ENCODE measurements at regions not wholly inside any gene's neighbourhood (a gene's known extent, or its start where the extent isn't known, plus 50 kb on each side); places are given as distances from the start of the nearest gene placed in this dataset.

GRCh38 chr4:123858465-123858864, 461.9 kb downstream of the SPRY1 start:
- intact Hi-C loops (cut with DNase I): no loop called here

GRCh38 chr4:123862812-123863211, 466.2 kb downstream of the SPRY1 start:
- no peaks in the 10 kb centered on the region for H3K9me3 ChIP-seq (ENCODE audit: control insufficient read depth in 2 of 3, insufficient read depth in 1 of 3, low read length in 3 of 3)
- H3K27ac ChIP-seq (ENCODE audit: low read depth in 2 of 2, low read length in 2 of 2): no peak overlapping the region
- no peak for DNase-seq
- no peak for TF ChIP-seq CTCF (IDR thresholded peaks at IDR 0.05; ENCODE audit: borderline replicate concordance, extremely low read depth, insufficient read depth)
- H3K9ac ChIP-seq (ENCODE audit: low read length in 3 of 3): no peak overlapping the region
- intact Hi-C loops (cut with DNase I): no loop called here
- no peaks in the 10 kb centered on the region for H3K36me3 ChIP-seq (ENCODE audit: control insufficient read depth in 2 of 3, insufficient read depth in 3 of 3, low read length in 3 of 3)
- no peaks in the 10 kb centered on the region for H3K4me1 ChIP-seq (ENCODE audit: control insufficient read depth in 2 of 3, insufficient read depth in 2 of 3, low read depth in 1 of 3, low read length in 3 of 3)
- H3K4me3 ChIP-seq (ENCODE audit: low read length in 3 of 3): no peak overlapping the region
- no peak for FAIRE-seq
- H3K27me3 ChIP-seq (ENCODE audit: control insufficient read depth, insufficient read depth, low read length): no peaks in the 10 kb centered on the region

More at GRCh38 chr4:123858465-123858864, 461.9 kb downstream of the SPRY1 start:
- FAIRE-seq (no peak), DNase-seq (no peak)
- H3K27me3 ChIP-seq (ENCODE audit: control insufficient read depth, insufficient read depth, low read length): no peaks in the 10 kb centered on the region
- H3K4me3 ChIP-seq (ENCODE audit: low read length in 3 of 3): no peak overlapping the region
- no peaks in the 10 kb centered on the region for H3K9me3 ChIP-seq (ENCODE audit: control insufficient read depth in 2 of 3, insufficient read depth in 1 of 3, low read length in 3 of 3)
- H3K27ac ChIP-seq (ENCODE audit: low read depth in 2 of 2, low read length in 2 of 2): no peak overlapping the region
- TF ChIP-seq CTCF (IDR thresholded peaks at IDR 0.05; ENCODE audit: borderline replicate concordance, extremely low read depth, insufficient read depth): no peak
- no peaks in the 10 kb centered on the region for H3K36me3 ChIP-seq (ENCODE audit: control insufficient read depth in 2 of 3, insufficient read depth in 3 of 3, low read length in 3 of 3)
- H3K9ac ChIP-seq (ENCODE audit: low read length in 3 of 3): no peak overlapping the region
- H3K4me1 ChIP-seq (ENCODE audit: control insufficient read depth in 2 of 3, insufficient read depth in 2 of 3, low read depth in 1 of 3, low read length in 3 of 3): no peaks in the 10 kb centered on the region

DNA sequence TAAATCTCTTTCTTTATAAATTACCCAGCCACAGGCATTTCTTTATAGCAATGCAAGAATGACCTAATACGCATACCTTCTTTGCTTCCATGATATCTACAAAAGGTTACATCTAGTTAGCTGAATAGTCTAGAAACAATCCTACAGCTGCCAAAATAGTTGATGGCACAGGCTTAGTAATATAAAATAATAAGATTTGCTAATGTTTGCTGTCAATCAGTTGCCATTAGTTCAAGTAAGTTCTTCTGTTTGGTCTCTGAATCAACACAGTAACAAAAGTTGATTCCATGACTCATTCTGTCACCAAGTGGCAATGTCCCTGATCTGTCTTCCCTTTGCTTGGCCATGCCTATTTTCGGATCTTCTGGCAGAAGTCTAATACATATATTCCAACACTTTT, 470.2 kb downstream of the SPRY1 start:
- Histone ChIP-seq H3K9ac (ENCODE audit: low read length in 3 of 3) (no peak overlapping the region), H3K4me1 (ENCODE audit: control insufficient read depth in 2 of 3, insufficient read depth in 2 of 3, low read depth in 1 of 3, low read length in 3 of 3) (no peaks in the 10 kb centered on the region), H3K4me3 (ENCODE audit: low read length in 3 of 3) (no peak overlapping the region), H3K27ac (ENCODE audit: low read depth in 2 of 2, low read length in 2 of 2) (no peak overlapping the region), H3K9me3 (ENCODE audit: control insufficient read depth in 2 of 3, insufficient read depth in 1 of 3, low read length in 3 of 3) (no peaks in the 10 kb centered on the region), H3K27me3 (ENCODE audit: control insufficient read depth, insufficient read depth, low read length) (no peaks in the 10 kb centered on the region), H3K36me3 (ENCODE audit: control insufficient read depth in 2 of 3, insufficient read depth in 3 of 3, low read length in 3 of 3) (no peaks in the 10 kb centered on the region)
- no peak for TF ChIP-seq CTCF (IDR thresholded peaks at IDR 0.05; ENCODE audit: borderline replicate concordance, extremely low read depth, insufficient read depth)
- no peak for DNase-seq
- FAIRE-seq: no peak
- intact Hi-C loops (cut with DNase I): no loop called here

GRCh38 chr4:123867910-123868587, 471.5 kb downstream of the SPRY1 start:
- Histone ChIP-seq H3K4me3 (ENCODE audit: low read length in 3 of 3) (no peak overlapping the region), H3K27me3 (ENCODE audit: control insufficient read depth, insufficient read depth, low read length) (no peaks in the 10 kb centered on the region), H3K9ac (ENCODE audit: low read length in 3 of 3) (no peak overlapping the region), H3K27ac (ENCODE audit: low read depth in 2 of 2, low read length in 2 of 2) (no peak overlapping the region), H3K36me3 (ENCODE audit: control insufficient read depth in 2 of 3, insufficient read depth in 3 of 3, low read length in 3 of 3) (no peaks in the 10 kb centered on the region), H3K9me3 (ENCODE audit: control insufficient read depth in 2 of 3, insufficient read depth in 1 of 3, low read length in 3 of 3) (no peaks in the 10 kb centered on the region), H3K4me1 (ENCODE audit: control insufficient read depth in 2 of 3, insufficient read depth in 2 of 3, low read depth in 1 of 3, low read length in 3 of 3) (no peaks in the 10 kb centered on the region)
- no peak for TF ChIP-seq CTCF (IDR thresholded peaks at IDR 0.05; ENCODE audit: borderline replicate concordance, extremely low read depth, insufficient read depth)
- no peak for FAIRE-seq
- intact Hi-C loops (cut with DNase I): no loop called here
- DNase-seq: no peak
